GM12874 (cell line): ENCODE measurements at regions not wholly inside any gene's neighbourhood (a gene's known extent, or its start where the extent isn't known, plus 50 kb on each side); places are given as distances from the start of the nearest gene placed in this dataset.

Experiments used
- CTCF ChIP-seq: IDR thresholded peaks from 2 replicates; pipeline ENCODE4 v1.5.1; 2011; ENCODE audit warnings: low read depth, mild to moderate bottlenecking, control low read depth, low read length, moderate library complexity; ENCODE audit not compliant: insufficient read depth

DNA sequence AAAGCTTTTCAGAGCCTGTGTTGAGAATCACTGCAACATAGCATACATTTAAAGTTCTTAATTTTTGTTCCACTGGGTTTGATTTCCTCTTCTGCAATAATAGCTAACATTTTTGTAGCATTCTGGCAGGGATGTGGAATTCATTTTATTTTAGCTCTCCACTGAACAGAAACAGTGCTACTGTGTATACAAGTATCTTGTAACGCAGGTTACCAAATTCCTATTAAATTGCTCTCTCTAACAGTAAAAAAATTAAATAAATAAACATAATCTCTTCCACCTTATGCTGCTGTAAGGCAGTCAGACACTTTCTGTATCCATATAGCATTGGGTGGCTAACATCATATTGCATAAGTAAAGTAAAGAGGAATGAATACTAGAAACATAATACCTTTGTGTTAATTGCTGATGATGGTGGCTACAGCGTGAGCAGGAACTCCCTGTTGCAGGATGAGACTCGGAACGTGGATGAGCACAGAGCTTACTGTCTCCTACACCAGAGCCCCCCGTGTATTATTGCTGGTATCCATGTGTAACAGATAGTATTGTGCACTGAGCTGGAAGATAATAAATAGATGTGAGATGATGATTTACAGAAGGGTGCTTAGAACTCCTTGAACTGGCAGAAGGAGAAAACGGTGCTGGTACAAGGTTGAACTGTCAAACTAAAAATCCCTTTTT is 276.9 kb upstream of the SNX7 start:
- TF ChIP-seq CTCF = no peak

DNA sequence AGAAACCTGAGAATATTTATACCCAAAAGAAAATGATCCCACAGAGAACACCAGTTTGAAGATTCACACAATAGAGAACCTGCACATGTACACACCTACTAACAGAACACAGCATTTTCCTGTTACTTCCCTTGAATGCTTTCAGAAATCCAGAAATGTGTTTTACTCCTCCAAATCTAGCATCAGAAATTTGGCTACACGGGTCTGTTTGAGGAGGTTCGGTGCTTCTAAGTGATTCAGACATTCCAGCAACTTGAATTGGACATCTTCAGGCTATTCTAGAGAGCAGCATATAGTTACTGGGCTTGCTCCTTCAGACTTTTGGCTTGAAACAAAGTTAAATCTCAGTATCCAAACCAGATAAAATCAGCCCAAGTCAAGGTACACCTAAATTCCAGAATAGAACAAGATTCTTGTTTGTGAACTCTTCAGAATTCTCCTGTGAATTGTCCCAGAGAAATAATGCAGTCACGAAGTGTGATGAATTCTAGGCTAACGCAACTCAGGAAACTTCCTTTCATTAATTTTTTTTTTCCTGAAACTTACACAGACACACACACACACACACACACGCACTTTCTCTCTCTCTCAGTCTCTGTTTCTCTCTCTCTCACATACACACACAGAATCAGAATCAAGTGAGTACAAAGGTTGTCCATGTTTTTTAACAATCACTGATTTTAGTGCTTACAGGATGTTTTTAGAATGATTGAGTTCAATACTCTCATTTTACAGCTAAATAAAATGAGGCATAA is 278.4 kb upstream of the SNX7 start:
- TF ChIP-seq CTCF = no peak

- no peak for TF ChIP-seq CTCF
Measured at GRCh38 chr1:98382586-98382985, 278.9 kb upstream of the SNX7 start.

DNA sequence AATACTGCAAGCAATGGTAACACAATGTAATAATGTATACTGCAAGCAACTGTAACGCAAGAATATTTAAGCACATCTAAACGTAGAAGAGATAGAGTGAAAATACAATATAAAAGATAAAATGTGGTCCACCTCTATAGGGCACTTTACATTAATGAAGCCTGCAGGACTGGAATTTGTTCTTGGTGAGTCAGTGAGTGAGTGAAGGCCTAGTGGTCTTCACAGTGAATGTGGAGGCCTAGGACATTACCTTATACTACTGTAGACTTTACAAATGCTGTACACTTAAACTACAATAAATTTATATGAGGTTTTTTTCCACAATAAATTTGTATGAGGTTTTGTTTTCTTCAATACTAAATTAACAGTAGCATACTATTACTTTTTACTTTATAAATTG is 287.4 kb upstream of the SNX7 start:
- TF ChIP-seq CTCF = no peak

DNA sequence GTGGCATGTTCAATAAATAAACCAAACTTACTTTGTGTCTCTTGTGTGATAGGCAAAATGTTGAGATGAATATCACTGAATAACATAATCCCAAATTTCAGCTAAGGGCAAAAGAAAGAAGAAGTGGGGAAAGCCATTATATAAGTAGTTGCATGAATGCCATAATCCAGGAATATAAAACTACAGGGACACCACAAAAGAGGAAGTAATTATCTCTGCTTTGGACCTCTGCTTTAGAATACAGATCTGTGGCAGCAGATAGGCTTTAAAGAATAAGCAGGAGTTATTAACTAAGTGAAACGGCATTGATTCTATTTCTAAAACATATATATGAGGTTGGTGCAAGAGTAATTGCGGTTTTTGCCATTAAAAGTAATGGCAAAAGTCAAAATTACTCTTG is 288.5 kb upstream of the SNX7 start:
- TF ChIP-seq CTCF = no peak

- no peak for TF ChIP-seq CTCF
Measured at GRCh38 chr1:98371764-98372163, 289.8 kb upstream of the SNX7 start.

- TF ChIP-seq CTCF = no peak
Measured at GRCh38 chr1:98369463-98369862, 292.1 kb upstream of the SNX7 start.
